ENCODE measurements at regions not wholly inside any gene's neighbourhood (a gene's known extent, or its start where the extent isn't known, plus 50 kb on each side); places are given as distances from the start of the nearest gene placed in this dataset.

- Histone ChIP-seq H3K4me3 (ENCODE audit: low read depth, low read length, poor library complexity, severe bottlenecking) (no peak overlapping the region), H3K9me3 (ENCODE audit: low read depth, low read length, poor library complexity, severe bottlenecking) (no peaks in the 10 kb centered on the region), H3K27me3 (replicated peaks; ENCODE audit: insufficient read depth, low read depth, low read length, poor library complexity) (no peaks in the 10 kb centered on the region), H3K36me3 (ENCODE audit: insufficient read depth, low read length, poor library complexity, severe bottlenecking) (no peaks in the 10 kb centered on the region), H3K27ac (ENCODE audit: low read depth, low read length, poor library complexity, severe bottlenecking) (no peak overlapping the region), H3K4me1 (ENCODE audit: insufficient read depth, low read length, poor library complexity, severe bottlenecking) (no peaks in the 10 kb centered on the region)
- TF ChIP-seq, protein P1, sequence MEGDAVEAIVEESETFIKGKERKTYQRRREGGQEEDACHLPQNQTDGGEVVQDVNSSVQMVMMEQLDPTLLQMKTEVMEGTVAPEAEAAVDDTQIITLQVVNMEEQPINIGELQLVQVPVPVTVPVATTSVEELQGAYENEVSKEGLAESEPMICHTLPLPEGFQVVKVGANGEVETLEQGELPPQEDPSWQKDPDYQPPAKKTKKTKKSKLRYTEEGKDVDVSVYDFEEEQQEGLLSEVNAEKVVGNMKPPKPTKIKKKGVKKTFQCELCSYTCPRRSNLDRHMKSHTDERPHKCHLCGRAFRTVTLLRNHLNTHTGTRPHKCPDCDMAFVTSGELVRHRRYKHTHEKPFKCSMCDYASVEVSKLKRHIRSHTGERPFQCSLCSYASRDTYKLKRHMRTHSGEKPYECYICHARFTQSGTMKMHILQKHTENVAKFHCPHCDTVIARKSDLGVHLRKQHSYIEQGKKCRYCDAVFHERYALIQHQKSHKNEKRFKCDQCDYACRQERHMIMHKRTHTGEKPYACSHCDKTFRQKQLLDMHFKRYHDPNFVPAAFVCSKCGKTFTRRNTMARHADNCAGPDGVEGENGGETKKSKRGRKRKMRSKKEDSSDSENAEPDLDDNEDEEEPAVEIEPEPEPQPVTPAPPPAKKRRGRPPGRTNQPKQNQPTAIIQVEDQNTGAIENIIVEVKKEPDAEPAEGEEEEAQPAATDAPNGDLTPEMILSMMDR (conservative IDR thresholded peaks at IDR 0.05; ENCODE audit: low read depth, low read length): no peak
- TF ChIP-seq EZH2 (IDR thresholded peaks at IDR 0.05; ENCODE audit: borderline replicate concordance, low read depth, low read length, poor library complexity, severe bottlenecking): no peak
- intact Hi-C loops (cut with micrococcal nuclease; ENCODE audit: unreplicated experiment): no loop called here
- BruUV-seq (replicated peaks): no TSS peak
- ChIA-PET POLR2A (ENCODE audit: low non-redundant PET) (no interaction called here), CTCF (no interaction called here)
- DNase-seq (ENCODE audit: low spot score): no peak
Measured at GRCh38 chr6:22468256-22468965, 101.0 kb upstream of the HDGFL1 start.

GRCh38 chr6:22470454-22471131, 98.8 kb upstream of the HDGFL1 start:
- H3K27ac ChIP-seq (ENCODE audit: low read depth, low read length, poor library complexity, severe bottlenecking): no peak overlapping the region
- DNase-seq (ENCODE audit: low spot score): no peak
- no peaks in the 10 kb centered on the region for H3K36me3 ChIP-seq (ENCODE audit: insufficient read depth, low read length, poor library complexity, severe bottlenecking)
- intact Hi-C loops (cut with micrococcal nuclease; ENCODE audit: unreplicated experiment): no loop called here
- POLR2A ChIA-PET (ENCODE audit: low non-redundant PET): no interaction called here
- H3K9me3 ChIP-seq (ENCODE audit: low read depth, low read length, poor library complexity, severe bottlenecking): no peaks in the 10 kb centered on the region
- no peak for TF ChIP-seq EZH2 (IDR thresholded peaks at IDR 0.05; ENCODE audit: borderline replicate concordance, low read depth, low read length, poor library complexity, severe bottlenecking)
- TF ChIP-seq, protein P1 (conservative IDR thresholded peaks at IDR 0.05; ENCODE audit: low read depth, low read length): no peak
- CTCF ChIA-PET: interaction anchor here (1.0 kb wide), 1 partner anchor 500 kb away, joined by 3 read pairs; no protein-coding TSS in a partner anchor
- BruUV-seq (replicated peaks): no TSS peak
- no peak overlapping the region for H3K4me3 ChIP-seq (ENCODE audit: low read depth, low read length, poor library complexity, severe bottlenecking)
- H3K4me1 ChIP-seq (ENCODE audit: insufficient read depth, low read length, poor library complexity, severe bottlenecking): no peaks in the 10 kb centered on the region
- no peaks in the 10 kb centered on the region for H3K27me3 ChIP-seq (replicated peaks; ENCODE audit: insufficient read depth, low read depth, low read length, poor library complexity)

- no peak overlapping the region for H3K4me3 ChIP-seq (ENCODE audit: low read depth, low read length, poor library complexity, severe bottlenecking)
- no peaks in the 10 kb centered on the region for H3K36me3 ChIP-seq (ENCODE audit: insufficient read depth, low read length, poor library complexity, severe bottlenecking)
- DNase-seq (ENCODE audit: low spot score): peak; percentile 35
- ChIA-PET CTCF (interaction anchor here (1.0 kb wide), 1 partner anchor 500 kb away, joined by 3 read pairs; no protein-coding TSS in a partner anchor), POLR2A (ENCODE audit: low non-redundant PET) (no interaction called here)
- no peaks in the 10 kb centered on the region for H3K4me1 ChIP-seq (ENCODE audit: insufficient read depth, low read length, poor library complexity, severe bottlenecking)
- no peaks in the 10 kb centered on the region for H3K27me3 ChIP-seq (replicated peaks; ENCODE audit: insufficient read depth, low read depth, low read length, poor library complexity)
- BruUV-seq (replicated peaks): no TSS peak
- intact Hi-C loops (cut with micrococcal nuclease; ENCODE audit: unreplicated experiment): no loop called here
- no peaks in the 10 kb centered on the region for H3K9me3 ChIP-seq (ENCODE audit: low read depth, low read length, poor library complexity, severe bottlenecking)
- no peak for TF ChIP-seq EZH2 (IDR thresholded peaks at IDR 0.05; ENCODE audit: borderline replicate concordance, low read depth, low read length, poor library complexity, severe bottlenecking)
- TF ChIP-seq, protein P1 (conservative IDR thresholded peaks at IDR 0.05; ENCODE audit: low read depth, low read length): peak; percentile 38
- no peak overlapping the region for H3K27ac ChIP-seq (ENCODE audit: low read depth, low read length, poor library complexity, severe bottlenecking)
Measured at GRCh38 chr6:22471132-22471690, 98.2 kb upstream of the HDGFL1 start.

Data from A673 (cell line).